NCI-H526 treated with DMSO at 0.1 percent for 48 hours (cell line): ENCODE measurements at regions not wholly inside any gene's neighbourhood (a gene's known extent, or its start where the extent isn't known, plus 50 kb on each side); places are given as distances from the start of the nearest gene placed in this dataset.
"Not testable (repeated sequence)": the region's sequence is repeated elsewhere in the genome, so short reads cannot be mapped to it uniquely, and the experiment has no call there.

Experiments used
- DNase-seq: peaks from one replicate; lab custom pipeline; 2025; lab: John Stamatoyannopoulos, UW

DNA sequence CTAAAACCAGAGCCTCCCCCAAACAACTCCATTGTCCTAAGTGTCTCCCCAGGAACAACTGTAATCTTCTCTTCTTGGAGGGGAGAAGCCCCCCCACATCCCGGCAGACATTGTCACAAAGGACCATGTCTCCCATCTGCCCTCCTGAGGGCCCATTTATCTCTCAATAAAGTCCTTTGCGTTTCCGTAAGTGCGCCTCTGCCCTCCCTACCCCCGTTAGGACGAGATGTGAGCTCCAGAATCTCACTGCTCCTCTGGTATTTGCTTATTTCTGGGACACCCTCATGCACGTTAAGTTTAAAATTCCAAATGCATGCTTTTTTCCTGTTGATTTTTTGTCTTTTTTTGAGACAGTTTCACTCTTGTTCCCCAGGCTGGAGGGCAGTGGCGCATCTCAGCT is 52.3 kb upstream of the SFSWAP start:
- not testable (repeated sequence) for DNase-seq

DNA sequence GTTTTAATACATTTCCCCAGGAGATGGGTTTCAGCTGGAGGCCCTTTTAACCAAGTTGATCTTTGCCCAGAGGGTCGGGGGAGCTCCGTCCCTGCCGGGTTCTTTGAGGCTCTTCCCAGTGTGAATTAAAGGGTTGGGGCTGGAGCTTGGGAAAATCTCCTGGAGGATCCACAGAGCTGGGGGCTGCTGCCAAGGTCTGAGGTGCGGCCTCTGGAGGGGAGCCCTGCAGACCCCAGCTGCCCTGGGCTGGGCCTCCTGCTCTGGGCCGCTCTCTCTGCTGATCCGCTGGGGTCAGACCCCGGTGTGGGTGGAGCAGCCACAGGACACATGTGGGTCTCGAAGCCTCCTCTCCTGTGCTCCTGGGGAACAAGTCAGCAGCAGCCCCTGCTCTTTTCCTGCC is 51.4 kb upstream of the SFSWAP start:
- not testable (repeated sequence) for DNase-seq

DNA sequence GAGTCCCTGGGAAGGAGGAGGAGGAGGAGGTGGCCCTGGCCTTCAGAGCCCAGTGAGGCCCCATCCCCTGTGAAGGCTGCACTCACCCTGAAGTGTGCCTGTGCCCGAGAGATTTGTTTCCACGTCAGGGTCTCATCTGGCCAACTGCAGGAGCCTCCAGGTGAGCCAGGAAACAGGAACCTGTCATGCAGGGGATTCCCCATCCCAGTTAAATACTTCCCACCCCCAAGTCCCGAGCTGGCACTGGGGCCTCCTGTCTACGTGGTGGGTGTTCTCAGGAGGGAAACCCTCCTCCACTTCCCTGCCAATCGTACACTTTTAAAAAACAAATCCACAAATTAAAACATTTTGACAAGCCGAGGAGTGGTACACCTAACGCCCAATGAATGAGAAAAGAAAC is 50.9 kb upstream of the SFSWAP start:
- not testable (repeated sequence) for DNase-seq

DNA sequence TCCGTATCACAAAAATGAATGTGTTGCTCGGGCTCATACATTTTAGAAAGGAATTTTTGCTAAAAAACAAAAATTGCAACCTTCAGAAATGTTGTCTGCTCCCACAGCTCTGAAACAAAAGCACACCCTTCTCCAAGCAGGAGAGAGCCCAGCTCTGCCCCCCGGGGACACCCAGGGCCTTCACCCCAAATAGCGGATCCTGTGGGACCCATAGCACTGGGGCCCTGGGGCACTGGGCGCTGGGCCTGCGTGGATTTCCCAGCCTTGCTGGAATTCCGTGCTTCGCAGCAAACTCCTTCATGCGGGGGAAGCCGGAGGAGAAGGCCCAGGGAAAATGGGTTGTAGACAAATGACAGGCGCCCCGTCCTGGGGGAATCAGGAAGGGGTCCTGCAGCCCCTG is 50.5 kb upstream of the SFSWAP start:
- not testable (repeated sequence) for DNase-seq
